Duodenal mucosa (tissue), 2 donors: ENCODE measurements at regions not wholly inside any gene's neighbourhood (a gene's known extent, or its start where the extent isn't known, plus 50 kb on each side); places are given as distances from the start of the nearest gene placed in this dataset.

Source experiments
- H3K27ac ChIP-seq: one replicate; pipeline ENCODE4 v1.7.0; 2013; ENCODE audit warnings: low read depth, low read length
- H3K27me3 ChIP-seq, 2 donors: one replicate each; pipeline ENCODE4 v1.7.0; 2013; ENCODE audit warnings: low read length in 2 of 2, control low read depth in 1 of 2; ENCODE audit not compliant: insufficient read depth in 2 of 2, control insufficient read depth in 1 of 2
- H3K36me3 ChIP-seq, 2 donors: one replicate each; pipeline ENCODE4 v1.7.0; 2013; ENCODE audit warnings: low read length in 2 of 2, control low read depth in 1 of 2; ENCODE audit not compliant: insufficient read depth in 2 of 2, control insufficient read depth in 1 of 2
- H3K4me1 ChIP-seq, 2 donors: one replicate each; pipeline ENCODE4 v1.7.0; 2013; ENCODE audit warnings: low read length in 2 of 2, control low read depth in 1 of 2; ENCODE audit not compliant: insufficient read depth in 2 of 2, control insufficient read depth in 1 of 2
- H3K4me3 ChIP-seq, 2 donors: one replicate each; pipeline ENCODE4 v1.7.0; 2013; ENCODE audit warnings: low read length in 2 of 2, low read depth in 1 of 2
- H3K9ac ChIP-seq, 2 donors: one replicate each; pipeline ENCODE4 v1.7.0; 2013; ENCODE audit warnings: low read length in 2 of 2, low read depth in 1 of 2
- H3K9me3 ChIP-seq, 2 donors: one replicate each; pipeline ENCODE4 v1.7.0; 2013; ENCODE audit warnings: low read length in 2 of 2, control low read depth in 1 of 2; ENCODE audit not compliant: control insufficient read depth in 1 of 2

DNA sequence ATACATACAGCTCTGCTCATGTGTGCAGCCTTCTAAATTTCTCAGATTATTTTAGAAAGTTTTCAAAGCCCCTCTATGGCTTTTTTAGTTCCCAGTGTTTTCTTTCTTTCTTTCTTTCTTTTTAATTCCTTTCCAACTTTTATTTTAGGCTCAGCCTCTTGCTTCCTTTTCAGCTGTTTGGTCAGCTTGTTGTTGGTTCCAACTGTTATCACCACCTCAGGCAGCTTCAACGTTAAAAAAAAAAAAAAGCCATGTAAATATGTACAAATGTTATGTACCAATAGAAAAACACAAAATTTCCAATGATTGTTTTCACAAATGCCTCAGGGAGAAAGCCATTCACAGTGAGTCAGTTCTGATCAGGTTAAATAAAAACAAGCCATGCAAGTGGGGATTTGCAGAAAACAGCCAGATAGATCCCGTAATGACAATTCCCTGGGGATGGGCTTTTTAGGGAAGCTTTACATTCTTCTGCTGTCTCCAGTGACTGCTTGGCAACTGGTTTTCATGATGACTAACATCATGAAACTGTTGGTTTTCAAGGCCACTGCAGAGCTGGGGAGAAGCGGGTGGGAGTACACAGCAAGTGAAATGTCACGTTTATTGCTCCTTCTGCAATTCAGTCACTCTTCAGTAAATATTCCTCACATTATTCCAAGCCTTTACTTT is 908.4 kb downstream of the EPHA3 start:
- H3K9ac ChIP-seq, result no peak overlapping the region
- H3K27me3 ChIP-seq, result no peaks in the 10 kb centered on the region
- H3K27ac ChIP-seq, result no peak overlapping the region
- H3K36me3 ChIP-seq, result no peaks in the 10 kb centered on the region
- H3K9me3 ChIP-seq, result no peaks in the 10 kb centered on the region
- no peaks in the 10 kb centered on the region for H3K4me1 ChIP-seq
- no peak overlapping the region for H3K4me3 ChIP-seq

DNA sequence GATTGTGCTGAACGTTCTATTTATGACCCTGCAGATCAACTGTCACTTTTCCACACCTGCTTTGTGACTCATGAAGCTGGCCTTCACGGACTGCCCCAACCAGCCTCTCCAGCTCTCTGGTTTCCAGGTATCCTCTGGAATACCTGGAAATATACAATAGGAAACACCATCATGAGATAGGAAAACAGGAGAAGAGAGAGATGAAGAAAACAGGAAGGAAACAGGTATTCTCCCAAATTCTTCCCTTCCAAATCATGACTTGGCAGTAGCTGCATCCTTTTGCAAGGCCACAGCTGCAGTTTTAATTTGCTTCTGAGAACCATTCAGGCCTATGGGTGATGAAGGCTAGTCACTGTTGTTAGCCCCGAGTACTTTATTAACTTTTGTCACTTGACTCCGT is 909.1 kb downstream of the EPHA3 start:
- H3K36me3 ChIP-seq, result no peaks in the 10 kb centered on the region
- H3K27me3 ChIP-seq, result no peaks in the 10 kb centered on the region
- H3K9ac ChIP-seq, result no peak overlapping the region
- H3K27ac ChIP-seq, result no peak overlapping the region
- no peaks in the 10 kb centered on the region for H3K9me3 ChIP-seq
- H3K4me3 ChIP-seq, result no peak overlapping the region
- H3K4me1 ChIP-seq, result no peaks in the 10 kb centered on the region

DNA sequence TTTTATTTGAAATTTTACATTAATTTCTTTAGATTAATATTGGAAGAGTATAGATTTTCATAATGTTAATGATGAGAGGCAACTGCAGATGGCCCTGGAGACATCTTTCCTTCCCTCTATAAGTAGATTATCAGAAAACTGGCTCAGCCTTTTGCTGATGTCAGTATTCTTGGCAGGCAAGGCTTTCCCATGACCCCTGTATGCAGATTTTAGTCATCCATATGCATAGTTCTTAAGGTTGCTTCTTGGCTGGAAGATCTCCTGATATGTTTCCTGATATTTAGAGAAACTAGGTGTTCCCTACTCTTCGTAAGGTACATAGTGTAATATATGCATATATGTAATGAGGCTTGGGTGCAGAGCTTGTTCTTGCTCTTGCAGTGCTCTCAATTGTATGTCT is 911.4 kb downstream of the EPHA3 start:
- no peak overlapping the region for H3K27ac ChIP-seq
- no peak overlapping the region for H3K9ac ChIP-seq
- no peaks in the 10 kb centered on the region for H3K36me3 ChIP-seq
- no peaks in the 10 kb centered on the region for H3K27me3 ChIP-seq
- H3K9me3 ChIP-seq, result no peaks in the 10 kb centered on the region
- no peak overlapping the region for H3K4me3 ChIP-seq
- no peaks in the 10 kb centered on the region for H3K4me1 ChIP-seq

DNA sequence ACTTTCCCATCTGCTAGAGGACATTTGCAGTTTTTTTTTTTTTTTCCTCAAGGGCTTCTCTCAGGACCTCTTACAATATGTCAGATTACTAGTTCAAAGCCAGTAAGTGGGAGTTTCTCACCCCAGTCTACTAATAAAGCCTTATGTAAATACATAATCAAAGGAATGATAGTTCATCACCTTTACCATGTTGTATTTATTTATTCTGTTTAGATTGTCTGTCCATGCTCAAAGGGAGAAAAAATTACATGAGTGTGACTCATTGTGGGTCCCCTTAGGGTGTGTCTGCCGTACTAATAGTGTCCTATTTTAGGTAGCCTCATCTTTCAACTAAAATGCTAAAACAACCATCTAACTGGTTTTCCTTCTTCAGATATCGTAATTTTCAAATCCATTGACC is 917.6 kb downstream of the EPHA3 start:
- H3K4me3 ChIP-seq, result no peak overlapping the region
- no peaks in the 10 kb centered on the region for H3K4me1 ChIP-seq
- no peak overlapping the region for H3K27ac ChIP-seq
- no peak overlapping the region for H3K9ac ChIP-seq
- H3K9me3 ChIP-seq, result no peaks in the 10 kb centered on the region
- no peaks in the 10 kb centered on the region for H3K36me3 ChIP-seq
- H3K27me3 ChIP-seq, result no peaks in the 10 kb centered on the region

DNA sequence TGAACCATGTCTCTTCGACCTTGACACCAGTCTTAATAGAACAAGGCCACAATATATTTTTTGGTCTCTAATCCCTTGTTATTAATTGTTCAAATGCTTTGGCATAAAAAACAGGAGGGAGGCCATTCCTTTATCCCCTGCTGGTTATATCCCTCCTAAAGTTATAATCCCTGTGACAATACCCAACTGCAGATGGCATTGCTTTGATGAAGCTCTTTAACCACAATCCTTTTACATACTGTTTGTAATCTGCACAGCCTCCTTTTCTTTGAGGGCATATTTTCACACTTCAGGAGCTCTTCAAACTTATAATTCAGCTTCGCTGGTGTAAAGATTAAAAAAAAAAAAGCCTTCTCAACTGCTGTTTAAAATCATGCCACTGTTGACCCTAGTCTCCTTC is 919.0 kb downstream of the EPHA3 start:
- H3K27me3 ChIP-seq, result no peaks in the 10 kb centered on the region
- no peaks in the 10 kb centered on the region for H3K36me3 ChIP-seq
- no peaks in the 10 kb centered on the region for H3K9me3 ChIP-seq
- no peak overlapping the region for H3K27ac ChIP-seq
- H3K4me1 ChIP-seq, result no peaks in the 10 kb centered on the region
- no peak overlapping the region for H3K4me3 ChIP-seq
- no peak overlapping the region for H3K9ac ChIP-seq

DNA sequence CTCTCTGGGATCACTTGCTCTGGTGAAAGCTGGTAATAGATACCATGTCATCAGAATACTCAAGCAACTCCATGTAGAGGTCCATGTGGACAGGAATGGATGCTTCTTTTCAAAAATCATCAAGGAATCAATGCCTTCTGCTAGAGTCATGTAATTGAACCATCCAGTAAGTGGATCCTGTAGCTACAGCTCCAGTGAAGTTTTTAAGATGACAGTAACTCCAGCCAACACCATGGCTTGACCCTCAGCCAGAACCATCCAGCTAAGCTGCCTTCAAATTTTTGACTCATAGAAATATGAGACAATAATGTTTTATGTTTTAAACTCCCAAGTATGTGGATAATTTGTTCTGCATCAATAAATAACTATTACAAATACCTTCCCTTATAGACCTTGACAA is 923.7 kb downstream of the EPHA3 start:
- H3K36me3 ChIP-seq, result no peaks in the 10 kb centered on the region
- H3K27me3 ChIP-seq, result no peaks in the 10 kb centered on the region
- H3K9ac ChIP-seq, result no peak overlapping the region
- no peaks in the 10 kb centered on the region for H3K4me1 ChIP-seq
- no peaks in the 10 kb centered on the region for H3K9me3 ChIP-seq
- H3K27ac ChIP-seq, result no peak overlapping the region
- H3K4me3 ChIP-seq, result no peak overlapping the region

DNA sequence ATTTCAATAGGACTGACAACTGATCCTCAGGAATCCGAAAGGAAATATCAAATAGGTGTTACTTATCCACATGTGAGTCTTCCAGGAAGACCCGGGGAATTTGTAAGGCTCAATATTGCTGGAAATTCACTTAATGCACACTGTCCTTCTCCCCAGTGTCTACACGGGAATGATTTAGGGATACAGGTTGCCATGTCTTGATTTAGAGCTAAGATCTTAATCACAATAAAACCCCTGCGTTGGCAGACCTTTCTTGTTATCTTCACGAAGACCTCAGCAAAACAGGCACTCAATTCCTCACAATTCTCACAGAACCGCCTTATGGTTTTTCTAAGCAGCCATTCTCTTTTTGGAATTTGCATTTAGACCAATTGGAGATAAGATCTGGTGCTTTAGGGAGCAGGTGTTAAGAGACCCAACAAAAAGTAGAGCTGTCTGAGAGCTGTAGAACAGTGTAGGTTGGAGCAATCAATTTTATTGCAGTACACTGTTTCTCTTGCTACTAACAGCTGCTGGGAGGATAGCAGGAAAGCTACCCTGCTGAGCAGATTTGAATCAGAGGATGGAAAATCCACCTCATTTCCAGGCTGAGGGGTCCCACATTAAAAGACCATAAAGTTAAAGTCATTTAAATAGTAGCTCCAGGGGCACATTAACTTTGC is 925.7 kb downstream of the EPHA3 start:
- Histone ChIP-seq H3K27me3 (no peaks in the 10 kb centered on the region), H3K9ac (no peak overlapping the region), H3K4me3 (no peak overlapping the region), H3K27ac (no peak overlapping the region), H3K36me3 (no peaks in the 10 kb centered on the region), H3K9me3 (no peaks in the 10 kb centered on the region), H3K4me1 (no peaks in the 10 kb centered on the region)

DNA sequence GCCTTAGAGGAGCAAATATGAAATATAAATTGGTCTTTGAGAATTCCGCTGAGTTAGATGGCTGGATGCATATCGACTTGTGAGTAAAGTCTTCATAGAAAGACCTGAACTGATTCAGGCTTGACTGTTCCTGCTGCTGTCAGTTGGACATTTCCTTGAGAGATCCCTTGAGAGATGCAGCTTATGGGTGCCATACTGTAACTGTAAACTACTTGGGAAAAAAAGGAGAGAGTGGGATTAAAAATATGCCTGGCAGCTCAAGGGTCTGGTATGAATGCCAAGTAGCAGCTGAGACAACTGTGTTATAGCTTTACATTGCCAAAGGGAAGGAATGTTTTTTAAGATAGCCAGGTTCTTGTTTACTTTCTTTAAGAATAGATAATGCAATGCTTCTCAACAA is 926.6 kb downstream of the EPHA3 start:
- Histone ChIP-seq H3K4me1 (no peaks in the 10 kb centered on the region), H3K9me3 (no peaks in the 10 kb centered on the region), H3K4me3 (no peak overlapping the region), H3K27ac (no peak overlapping the region), H3K36me3 (no peaks in the 10 kb centered on the region), H3K9ac (no peak overlapping the region), H3K27me3 (no peaks in the 10 kb centered on the region)

DNA sequence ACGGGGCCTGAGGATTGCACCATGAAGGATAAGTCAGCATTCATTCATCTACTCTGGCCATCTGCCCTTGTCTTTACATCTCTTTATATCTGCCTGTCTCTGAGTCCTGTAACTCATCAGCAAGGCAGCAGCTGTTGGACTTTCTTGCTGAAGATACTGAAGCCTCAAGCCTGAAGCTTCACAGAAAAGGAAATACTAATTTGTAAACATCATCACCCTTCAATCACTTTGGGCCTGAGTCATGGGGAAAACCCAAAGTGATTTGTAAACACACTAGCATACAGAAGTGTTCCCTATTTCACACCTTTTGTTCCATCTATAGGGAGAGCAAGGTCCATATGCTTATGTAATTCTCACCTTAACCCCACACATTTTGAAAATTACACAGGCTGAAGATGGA is 928.2 kb downstream of the EPHA3 start:
- Histone ChIP-seq H3K9me3 (no peaks in the 10 kb centered on the region), H3K4me1 (no peaks in the 10 kb centered on the region), H3K27ac (no peak overlapping the region), H3K27me3 (no peaks in the 10 kb centered on the region), H3K36me3 (no peaks in the 10 kb centered on the region), H3K4me3 (no peak overlapping the region), H3K9ac (no peak overlapping the region)

DNA sequence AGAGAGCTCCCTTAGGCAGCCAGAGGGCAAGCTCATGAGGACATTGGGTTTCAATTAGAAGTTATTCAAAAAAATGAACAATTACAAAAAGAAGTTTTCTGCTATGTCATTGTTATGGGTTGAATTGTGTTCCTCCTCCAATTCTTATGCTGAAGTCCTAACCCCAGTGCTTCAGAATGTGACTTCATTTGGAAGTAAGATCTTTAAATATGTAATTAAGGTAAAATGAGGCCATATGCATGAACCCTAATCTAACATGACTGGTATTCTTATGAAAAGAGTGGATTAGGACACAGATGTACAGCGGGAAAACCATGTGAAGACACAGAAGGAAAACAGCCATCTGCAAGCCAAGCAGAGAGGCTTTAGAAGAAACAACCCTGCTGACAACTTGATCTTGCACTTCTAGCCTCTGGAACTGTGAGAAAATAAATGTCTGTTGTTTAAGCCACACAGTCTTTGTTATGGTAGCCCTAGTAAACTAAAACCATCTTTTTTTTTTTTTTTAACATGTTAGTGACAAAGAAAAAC is 929.6 kb downstream of the EPHA3 start:
- no peaks in the 10 kb centered on the region for H3K27me3 ChIP-seq
- no peak overlapping the region for H3K27ac ChIP-seq
- no peak overlapping the region for H3K9ac ChIP-seq
- H3K36me3 ChIP-seq, result no peaks in the 10 kb centered on the region
- no peaks in the 10 kb centered on the region for H3K9me3 ChIP-seq
- no peaks in the 10 kb centered on the region for H3K4me1 ChIP-seq
- H3K4me3 ChIP-seq, result no peak overlapping the region
